GM12891 (cell line): ENCODE measurements at regions not wholly inside any gene's neighbourhood (a gene's known extent, or its start where the extent isn't known, plus 50 kb on each side); places are given as distances from the start of the nearest gene placed in this dataset.
A peak's percentile ranks its signal among the peaks of the same experiment; 100 is the strongest.
"Not testable (repeated sequence)": the region's sequence is repeated elsewhere in the genome, so short reads cannot be mapped to it uniquely, and the experiment has no call there.

ENCODE experiments used
- DNase-seq: peaks from one replicate; pipeline ENCODE4 v3.0.0; 2011; ENCODE audit warnings: low spot score; ENCODE audit not compliant: insufficient read length
- FAIRE-seq: peaks from 2 replicates; lab custom pipeline; 2011; peaks lifted over from hg19 to GRCh38; lab: Jason Lieb, UNC
- PAX5 ChIP-seq: IDR thresholded peaks from 2 replicates; pipeline ENCODE4 v1.6.1; 2011; ENCODE audit warnings: low read length, moderate library complexity, mild to moderate bottlenecking; ENCODE audit not compliant: insufficient read depth, severe bottlenecking
- POLR2A ChIP-seq: IDR thresholded peaks from 2 replicates; pipeline ENCODE4 v1.6.1; 2011; ENCODE audit warnings: low read depth, low read length, control low read depth
- POLR2AphosphoS5 ChIP-seq: IDR thresholded peaks from 2 replicates; pipeline ENCODE4 v1.6.1; 2011; ENCODE audit warnings: low read depth, low read length, control low read depth
- POU2F2 ChIP-seq: IDR thresholded peaks from 2 replicates; pipeline ENCODE4 v1.6.1; 2011; ENCODE audit warnings: low read depth, mild to moderate bottlenecking, control low read depth, low read length, moderate library complexity
- SPI1 ChIP-seq: IDR thresholded peaks from 2 replicates; pipeline ENCODE4 v1.6.1; 2011; ENCODE audit warnings: low read depth, low read length, control low read depth
- TAF1 ChIP-seq: IDR thresholded peaks from 2 replicates; pipeline ENCODE4 v1.6.1; 2011; ENCODE audit warnings: low read depth, low read length, control low read depth

DNA sequence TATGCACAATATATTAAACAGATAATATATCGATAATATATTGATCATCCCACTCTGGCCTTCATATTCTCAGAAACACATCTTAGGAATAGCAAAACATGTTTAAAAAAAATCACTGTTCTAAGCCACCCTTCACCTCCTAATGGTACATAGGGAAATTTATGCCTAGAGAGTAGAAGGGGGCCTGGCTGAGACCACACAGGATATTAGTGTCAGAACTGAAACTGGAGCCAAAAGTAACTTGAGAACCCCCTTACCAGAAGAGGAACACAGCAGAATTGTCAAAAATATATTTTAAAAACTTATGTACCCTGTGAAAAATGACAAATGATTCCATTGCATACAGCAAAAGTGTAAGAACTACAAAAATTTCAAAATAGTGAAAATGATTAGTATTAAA is 173.1 kb downstream of the VSIG4 start:
- no peak for DNase-seq
- peak; percentile 64 for FAIRE-seq
- TF ChIP-seq POLR2AphosphoS5 (no peak), SPI1 (0 out of 2 replicates have a peak, but pooled peaks have one; percentile 21), TAF1 (no peak)

DNA sequence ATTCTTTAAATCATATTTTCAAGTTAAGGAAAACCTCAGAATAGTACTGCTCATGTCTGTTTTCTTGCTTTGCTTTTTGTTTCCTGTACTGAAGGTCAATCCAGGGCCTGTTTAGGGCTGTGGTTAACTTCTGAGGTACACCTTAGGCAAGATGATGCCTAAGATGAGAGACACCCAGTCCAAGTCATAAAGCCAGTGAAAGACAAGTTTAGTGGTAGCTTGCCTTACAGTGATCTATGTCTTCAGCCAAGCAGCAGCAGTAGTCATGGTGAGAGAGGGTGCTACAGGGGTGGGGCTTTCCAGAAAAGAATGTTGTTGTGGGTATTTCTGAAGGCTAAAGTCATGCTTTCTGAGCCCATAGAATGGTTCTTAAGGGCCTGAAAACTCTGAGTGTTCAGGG is 173.7 kb downstream of the VSIG4 start:
- no peak for TF ChIP-seq SPI1
- no peak for TF ChIP-seq TAF1
- TF ChIP-seq POLR2A = no peak
- no peak for TF ChIP-seq POU2F2
- no peak for TF ChIP-seq PAX5
- TF ChIP-seq POLR2AphosphoS5 = no peak
- FAIRE-seq = peak; percentile 97
- DNase-seq = no peak

DNA sequence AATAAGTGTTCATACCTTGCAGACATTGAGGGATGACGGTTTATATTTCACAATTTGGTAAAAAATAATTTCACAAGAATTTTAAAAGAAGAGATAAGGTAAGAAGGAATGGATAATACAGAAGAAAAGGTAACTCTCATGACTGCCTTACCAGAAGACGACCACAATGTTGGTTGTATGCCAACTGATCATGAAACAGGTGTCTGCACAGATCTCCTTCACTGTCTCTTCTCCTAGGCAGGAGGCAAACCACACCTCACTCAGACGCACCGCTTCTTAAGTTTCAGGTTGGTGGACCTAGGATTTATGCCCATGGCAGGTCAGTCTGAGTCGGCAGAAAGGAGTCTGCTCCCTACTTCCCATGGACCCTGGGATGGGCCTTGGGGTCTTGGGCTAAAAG is 177.2 kb downstream of the VSIG4 start:
- no peak for DNase-seq
- peak; percentile 38 for FAIRE-seq
- TF ChIP-seq PAX5 = no peak
- no peak for TF ChIP-seq SPI1

DNA sequence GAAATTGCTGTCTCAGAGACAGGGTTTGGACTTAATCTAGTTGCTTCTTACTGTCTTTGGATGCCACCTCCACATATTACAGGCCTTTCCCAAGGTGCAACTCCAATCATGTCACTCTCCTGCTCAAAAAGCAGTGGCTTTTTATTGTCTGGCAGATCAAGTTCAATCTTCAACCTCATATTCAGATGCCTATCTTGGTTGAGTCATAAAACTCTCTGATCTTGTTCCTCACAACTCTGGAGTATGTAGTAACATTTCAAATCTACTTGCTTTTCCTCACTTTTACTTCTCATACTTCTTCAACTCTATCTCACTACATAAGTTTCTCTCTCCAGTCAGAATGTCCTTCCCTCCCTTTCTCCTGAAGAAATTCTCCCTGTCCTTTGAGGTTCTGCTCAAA is 180.6 kb downstream of the VSIG4 start:
- TF ChIP-seq POLR2AphosphoS5 = no peak
- no peak for TF ChIP-seq POLR2A
- TF ChIP-seq SPI1 = no peak
- no peak for TF ChIP-seq POU2F2
- no peak for TF ChIP-seq PAX5
- no peak for FAIRE-seq
- no peak for DNase-seq

DNA sequence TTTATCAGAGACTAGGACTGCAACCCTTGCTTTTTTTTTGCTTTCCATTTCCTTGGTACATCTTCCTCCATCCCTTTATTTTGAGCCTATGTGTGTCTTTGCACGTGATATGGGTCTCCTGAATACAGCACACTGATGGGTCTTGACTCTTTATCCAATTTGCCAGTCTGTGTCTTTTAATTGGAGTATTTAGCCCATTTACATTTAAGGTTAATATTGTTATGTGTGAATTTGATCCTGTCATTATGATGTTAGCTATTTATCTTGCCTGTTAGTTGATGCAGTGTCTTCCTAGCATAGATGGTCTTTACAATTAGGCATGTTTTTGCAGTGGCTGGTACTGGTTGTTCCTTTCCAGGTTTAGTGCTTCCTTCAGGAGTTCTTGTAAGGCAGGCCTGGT is 185.4 kb downstream of the VSIG4 start:
- not testable (repeated sequence) for FAIRE-seq, DNase-seq

DNA sequence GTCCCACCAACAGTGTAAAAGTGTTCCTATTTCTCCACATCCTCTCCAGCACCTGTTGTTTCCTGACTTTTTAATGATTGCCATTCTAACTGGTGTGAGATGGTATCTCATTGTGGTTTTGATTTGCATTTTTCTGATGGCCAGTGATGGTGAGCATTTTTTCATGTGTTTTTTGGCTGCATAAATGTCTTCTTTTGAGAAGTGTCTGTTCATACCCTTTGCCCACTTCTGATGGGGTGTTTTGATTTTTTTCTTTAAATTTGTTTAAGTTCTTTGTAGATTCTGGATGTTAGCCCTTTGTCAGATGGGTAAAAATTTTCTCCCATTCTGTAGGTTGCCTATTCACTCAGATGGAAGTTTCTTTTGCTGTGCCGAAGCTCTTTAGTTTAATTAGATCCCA is 183.9 kb downstream of the MSN start:
- not testable (repeated sequence) for DNase-seq, FAIRE-seq

DNA sequence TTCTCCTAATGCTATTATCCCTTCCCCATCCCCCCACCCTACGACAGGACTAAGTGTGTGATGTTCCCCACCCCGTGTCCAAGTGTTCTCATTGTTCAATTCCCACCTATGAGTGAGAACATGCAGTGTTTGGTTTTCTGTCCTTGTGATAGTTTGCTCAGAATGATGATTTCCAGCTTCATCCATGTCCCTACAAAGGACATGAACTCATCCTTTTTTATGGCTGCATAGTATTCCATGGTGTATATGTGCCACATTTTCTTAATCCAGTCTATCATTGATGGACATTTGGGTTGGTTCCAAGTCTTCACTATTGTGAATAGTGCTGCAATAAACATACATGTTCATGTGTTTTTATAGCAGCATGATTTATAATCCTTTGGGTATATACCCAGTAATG is 183.4 kb downstream of the MSN start:
- DNase-seq, FAIRE-seq: not testable (repeated sequence)

DNA sequence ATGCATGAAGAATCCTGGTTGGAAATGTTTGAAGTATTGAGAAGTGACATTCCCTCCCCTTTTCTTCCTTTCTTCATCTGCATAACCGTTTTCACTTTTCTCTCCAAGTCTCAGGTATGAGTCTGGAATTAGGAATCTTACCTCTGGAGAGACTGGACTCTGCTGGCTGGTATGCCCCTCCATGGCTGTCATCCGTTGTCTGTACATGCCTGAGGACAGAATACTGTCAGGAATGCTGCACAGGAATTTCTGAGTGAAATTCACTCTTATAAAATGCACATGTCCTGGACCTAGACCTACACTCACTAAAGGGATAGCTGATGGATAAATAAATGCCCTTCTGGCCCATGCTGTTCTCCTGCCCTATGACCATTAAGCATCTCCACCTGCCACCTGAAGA is 179.5 kb downstream of the MSN start:
- TF ChIP-seq POU2F2 = no peak
- no peak for TF ChIP-seq POLR2A
- TF ChIP-seq SPI1 = no peak
- no peak for TF ChIP-seq POLR2AphosphoS5
- TF ChIP-seq TAF1 = no peak
- DNase-seq = no peak
- FAIRE-seq = no peak

DNA sequence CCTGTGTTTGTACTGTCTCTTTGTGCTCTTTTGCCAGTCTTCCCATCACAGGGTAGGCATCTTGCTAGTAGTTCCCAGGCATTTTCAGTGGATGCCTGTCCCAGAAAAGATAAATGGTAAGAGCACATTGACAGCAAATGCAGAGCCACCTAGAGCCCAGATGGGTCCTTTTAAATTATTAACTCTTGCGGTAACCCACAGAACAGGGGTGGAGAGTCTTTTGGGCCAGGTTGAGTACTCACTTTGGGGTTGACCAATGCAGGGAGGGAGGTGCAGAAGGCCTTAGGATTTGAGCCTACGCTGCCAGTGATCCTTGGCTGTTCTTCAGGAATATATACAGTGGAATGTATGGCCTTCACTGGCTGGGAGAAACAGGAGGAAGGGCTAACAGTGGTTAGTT is 173.8 kb downstream of the MSN start:
- TF ChIP-seq POLR2AphosphoS5 = no peak
- no peak for TF ChIP-seq SPI1
- no peak for TF ChIP-seq POU2F2
- TF ChIP-seq TAF1 = no peak
- no peak for TF ChIP-seq POLR2A
- TF ChIP-seq PAX5 = no peak
- no peak for FAIRE-seq
- DNase-seq = no peak

DNA sequence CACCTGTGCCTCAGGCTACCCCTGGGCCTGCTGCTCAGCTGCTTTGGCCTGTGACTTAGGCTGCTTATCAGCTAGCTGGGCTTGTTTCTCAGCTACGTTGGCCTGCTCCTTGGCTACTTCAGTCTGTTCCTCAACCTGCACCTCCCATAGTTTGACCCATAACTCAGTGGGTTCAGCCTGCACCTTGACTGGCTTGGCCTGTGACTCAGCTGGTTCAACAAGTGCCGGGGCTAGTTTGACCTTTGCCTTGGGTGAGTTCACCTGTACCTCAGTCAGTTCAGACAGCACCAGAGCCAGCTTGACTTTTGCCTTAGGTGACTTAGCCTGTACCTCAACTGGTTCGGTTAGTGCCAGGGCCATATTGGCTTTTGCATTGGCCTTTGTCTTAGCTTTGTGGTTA is 171.2 kb downstream of the MSN start:
- TF ChIP-seq POLR2AphosphoS5 = no peak
- no peak for TF ChIP-seq POU2F2
- no peak for TF ChIP-seq TAF1
- TF ChIP-seq POLR2A = no peak
- TF ChIP-seq SPI1 = no peak
- no peak for TF ChIP-seq PAX5
- FAIRE-seq (no peak), DNase-seq (no peak)

DNA sequence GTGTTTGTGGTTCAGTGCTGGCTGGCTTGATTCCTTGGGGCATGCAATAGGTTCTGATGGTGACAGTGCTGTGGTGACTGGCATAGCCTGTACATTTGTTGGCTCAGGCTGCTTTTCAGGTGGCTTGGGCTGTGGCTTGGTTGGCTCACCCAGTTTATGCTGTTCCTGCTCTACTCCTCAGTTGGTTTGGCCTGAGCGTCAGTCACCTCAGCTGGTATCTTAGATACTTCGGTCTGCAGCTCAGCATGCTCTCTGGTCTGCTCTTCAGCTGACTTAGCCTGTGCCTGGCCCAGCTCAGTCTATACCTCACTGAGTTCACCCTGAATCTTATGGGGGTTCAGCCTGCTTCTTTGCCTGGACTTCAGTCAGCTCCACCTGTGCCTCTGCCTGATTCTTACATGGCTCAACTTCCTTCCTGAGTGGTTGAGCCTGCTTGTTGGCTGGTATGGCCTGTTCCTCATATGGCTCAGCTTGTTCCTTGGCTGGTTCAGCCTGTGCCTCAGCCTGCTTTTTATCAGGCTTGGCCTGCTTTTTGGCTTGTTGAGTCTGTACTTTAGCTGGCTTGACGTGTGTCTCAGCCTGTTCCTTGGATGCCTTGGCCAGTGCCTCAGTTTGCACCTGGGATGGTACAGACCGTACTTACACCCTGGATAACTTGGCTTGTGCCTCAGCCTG is 170.6 kb downstream of the MSN start:
- FAIRE-seq = no peak
- no peak for DNase-seq
- TF ChIP-seq PAX5 = no peak
- TF ChIP-seq TAF1 = no peak
- no peak for TF ChIP-seq SPI1
- no peak for TF ChIP-seq POLR2AphosphoS5
- no peak for TF ChIP-seq POLR2A
- TF ChIP-seq POU2F2 = no peak
